K562 (cell line): ENCODE measurements at regions not wholly inside any gene's neighbourhood (a gene's known extent, or its start where the extent isn't known, plus 50 kb on each side); places are given as distances from the start of the nearest gene placed in this dataset.

Experiments used
- ATAC-seq: fragments of 200-7000 bp; cut with Tn5 transposase; 3 replicates; pipeline ENCODE4 v1.9.1; 2020; ENCODE audit warnings: moderate library complexity
- BruUV-seq: library from RNA; stranded (reverse); fragments of 400-500 nt; replicated peaks from 2 replicates; lab custom pipeline; 2021; lab: Mats Ljungman, UMichigan
- CTCF ChIA-PET: fragments of 300-600 bp; formaldehyde crosslinking; extraction: SDS; loops from one replicate; lab custom pipeline; 2021; ENCODE audit warnings: low intra/inter-chr PET ratio; lab: Yijun Ruan, JAX
- POLR2A ChIA-PET: fragments of 300-600, 350-650 bp; sonication (Branson Sonifier 250); formaldehyde crosslinking; extraction: SDS; loops from one replicate; lab custom pipeline; 2021; ENCODE audit warnings: antibody characterized with exemption, inconsistent platforms; lab: Yijun Ruan, JAX
- DNase-seq, 4 experiments: peaks; one replicate each; pipeline versions ENCODE4 v3.0.0 to v3.0.0-alpha.2; 2011 to 2018; ENCODE audit warnings: low spot score in 3 of 4, mixed read lengths in 3 of 4; ENCODE audit errors: extremely low read depth in 1 of 4
- FAIRE-seq: peaks from 2 replicates; lab custom pipeline; 2011; peaks lifted over from hg19 to GRCh38; lab: Jason Lieb, UNC
- H2AFZ ChIP-seq: 2 replicates; pipeline ENCODE4 v1.6.0; 2011; ENCODE audit warnings: low read depth, low read length, control low read depth, inconsistent platforms
- H3K27ac ChIP-seq: fragments of 200-600 bp; 3 replicates; pipeline ENCODE4 v1.8.0; 2011; ENCODE audit warnings: low read depth, mild to moderate bottlenecking, control low read depth, inconsistent platforms, low read length, moderate library complexity, mixed read lengths; ENCODE audit errors: extremely low read depth
- H3K27me3 ChIP-seq, 2 experiments: fragments of 300-600 bp in 1 of 2; 2 replicates in 1 of 2; 3 replicates in 1 of 2; pipeline versions ENCODE4 v1.6.0 to v1.8.0; 2011; ENCODE audit warnings: inconsistent platforms in 2 of 2, low read length in 2 of 2, mild to moderate bottlenecking in 1 of 2, mixed read lengths in 1 of 2, moderate library complexity in 1 of 2; ENCODE audit not compliant: control insufficient read depth in 2 of 2, insufficient read depth in 2 of 2
- H3K36me3 ChIP-seq: fragments of 300-600 bp; 3 replicates; pipeline ENCODE4 v1.8.0; 2011; ENCODE audit warnings: mild to moderate bottlenecking, low read length, inconsistent platforms; ENCODE audit not compliant: control insufficient read depth, insufficient read depth
- H3K4me1 ChIP-seq, 2 experiments: fragments of 200-600 bp in 1 of 2; replicated peaks in 1 of 2; 2 replicates in 1 of 2; 3 replicates in 1 of 2; pipeline versions ENCODE4 v1.5.1 to v1.8.0; 2011; ENCODE audit warnings: inconsistent platforms in 2 of 2, low read length in 2 of 2, mild to moderate bottlenecking in 1 of 2, mixed read lengths in 1 of 2, moderate library complexity in 1 of 2; ENCODE audit not compliant: control insufficient read depth in 2 of 2, insufficient read depth in 2 of 2
- H3K4me2 ChIP-seq: 2 replicates; pipeline ENCODE4 v1.6.1; 2011; ENCODE audit warnings: low read length, control low read depth, inconsistent platforms, mixed read lengths; ENCODE audit not compliant: insufficient read depth
- H3K4me3 ChIP-seq: fragments of 200-600 bp; sonication (generic), shearing (Covaris generic); 2 replicates; pipeline ENCODE4 v1.5.1; 2016; ENCODE audit warnings: control low read depth, inconsistent platforms
- H3K79me2 ChIP-seq: fragments of 200-600 bp; 3 replicates; pipeline ENCODE4 v1.8.0; 2011; ENCODE audit warnings: low read length, inconsistent platforms; ENCODE audit not compliant: control insufficient read depth, insufficient read depth
- H3K9ac ChIP-seq, 2 experiments: 2 replicates each; pipeline versions ENCODE4 v1.6.0 to v1.6.1; 2011; ENCODE audit warnings: low read depth in 2 of 2, low read length in 2 of 2, control low read depth in 1 of 2, inconsistent platforms in 1 of 2, mild to moderate bottlenecking in 1 of 2, mixed read lengths in 1 of 2; ENCODE audit not compliant: insufficient read depth in 1 of 2
- H3K9me1 ChIP-seq: one replicate; pipeline ENCODE4 v1.6.0; 2011; ENCODE audit warnings: inconsistent platforms, mild to moderate bottlenecking, low read length, moderate library complexity; ENCODE audit not compliant: control insufficient read depth, insufficient read depth
- H3K9me3 ChIP-seq: replicated peaks from 2 replicates; pipeline ENCODE4 v1.5.1; 2011; ENCODE audit warnings: low read depth, low read length, inconsistent platforms; ENCODE audit not compliant: control insufficient read depth, insufficient read depth
- H4K20me1 ChIP-seq: replicated peaks from 2 replicates; pipeline ENCODE4 v1.6.1; 2011; ENCODE audit warnings: low read length, inconsistent platforms, mixed read lengths; ENCODE audit not compliant: control insufficient read depth, insufficient read depth
- C11orf30 ChIP-seq: fragments of 450-650 bp; IDR thresholded peaks from 2 replicates; pipeline ENCODE4 v1.6.1; 2016; ENCODE audit warnings: low read depth, mild to moderate bottlenecking
- GTF2A2 ChIP-seq: IDR thresholded peaks from 2 replicates; pipeline ENCODE4 v1.6.1; 2016; ENCODE audit warnings: mild to moderate bottlenecking, missing genetic modification characterization, missing compliant biosample characterization
- HMGN3 ChIP-seq: IDR thresholded peaks from 2 replicates; pipeline ENCODE4 v1.6.1; 2011; ENCODE audit warnings: borderline replicate concordance, low read depth, mild to moderate bottlenecking, mixed read lengths, low read length; ENCODE audit not compliant: insufficient read length; ENCODE audit errors: extremely low read depth
- MXD1 ChIP-seq: fragments of 250-450 bp; sonication (Bioruptor Pico); IDR thresholded peaks from 2 replicates; pipeline ENCODE4 v1.8.0; 2021; ENCODE audit warnings: borderline replicate concordance, mild to moderate bottlenecking, moderate library complexity; ENCODE audit not compliant: poor library complexity, severe bottlenecking
- NCOR1 ChIP-seq: fragments of 450-650 bp; IDR thresholded peaks from 2 replicates; pipeline ENCODE4 v1.6.1; 2016; ENCODE audit warnings: mild to moderate bottlenecking, moderate library complexity
- YY1 ChIP-seq, 3 experiments: IDR thresholded peaks; 2 replicates each; pipeline ENCODE4 v1.6.1; 2011; ENCODE audit warnings: low read length in 2 of 3, mild to moderate bottlenecking in 2 of 3, moderate library complexity in 2 of 3, borderline replicate concordance in 1 of 3, control low read depth in 1 of 3, low read depth in 1 of 3; ENCODE audit not compliant: insufficient read depth in 3 of 3, insufficient replicate concordance in 2 of 3, control insufficient read depth in 1 of 3, insufficient read length in 1 of 3; ENCODE audit errors: extremely low read depth in 1 of 3
- WGBS: fragments of 100-300 bp; shearing (Covaris generic); methylation state at CpG from one replicate; pipeline ENCODE4 v1.1.6; 2016; ENCODE audit warnings: low coverage, mixed read lengths; ENCODE audit not compliant: insufficient coverage; ENCODE audit errors: missing lambda C conversion rate; 5-methylcytosine and 5-hydroxymethylcytosine counted together
- in situ Hi-C: fragments of 300-500 bp; cut with MboI; formaldehyde crosslinking; loops from 4 replicates; pipeline ENCODE4 v1.15.0; 2018; ENCODE audit warnings: inconsistent platforms, mixed read lengths
- intact Hi-C: fragments of 100-400 bp; cut with micrococcal nuclease; formaldehyde crosslinking; loops from 2 replicates; pipeline ENCODE4 v1.14.2; 2022

- TF ChIP-seq YY1 (IDR thresholded peaks at IDR 0.05; ENCODE audit: borderline replicate concordance in 1 of 3, control insufficient read depth in 1 of 3, extremely low read depth in 1 of 3, insufficient read depth in 3 of 3, insufficient read length in 1 of 3, insufficient replicate concordance in 2 of 3, low read depth in 1 of 3, low read length in 2 of 3) = no peak
- no peak for TF ChIP-seq GTF2A2 (tag)
- TF ChIP-seq NCOR1 = no peak
- TF ChIP-seq C11orf30 = no peak
- TF ChIP-seq, all 486 proteins: peak for 0
Observed at GRCh38 chrX:110871839-110872238, 76.2 kb upstream of the CHRDL1 start (continued).

- Histone ChIP-seq H3K4me1 (no peaks in the 10 kb centered on the region), H3K27me3 (no peaks in the 10 kb centered on the region), H4K20me1 (no peaks in the 10 kb centered on the region), H3K4me3 (no peak overlapping the region), H2AFZ (no peak overlapping the region), H3K4me2 (no peak overlapping the region), H3K79me2 (no peaks in the 10 kb centered on the region), H3K27ac (no peak overlapping the region), H3K9me3 (no peaks in the 10 kb centered on the region), H3K9me1 (no peaks in the 10 kb centered on the region), H3K9ac (no peak overlapping the region), H3K36me3 (no peaks in the 10 kb centered on the region)
- BruUV-seq = no TSS peak
- intact Hi-C loops = no loop called here
- ChIA-PET POLR2A (no interaction called here), CTCF (no interaction called here)
- in situ Hi-C loops = loop anchor here (25.0 kb wide), 2 partner anchors 371 to 704 kb away; no protein-coding TSS in a partner anchor
- TF ChIP-seq MXD1 (CRISPR knock-in tag) (no peak), HMGN3 (no peak)
- FAIRE-seq (no peak), DNase-seq (no peak), ATAC-seq (no peak)
- WGBS = 0% methylated on average over 2 of the region's 2 CpGs
Observed at GRCh38 chrX:110866421-110866820, 70.8 kb upstream of the CHRDL1 start.
